ENCODE measurements at regions not wholly inside any gene's neighbourhood (a gene's known extent, or its start where the extent isn't known, plus 50 kb on each side); places are given as distances from the start of the nearest gene placed in this dataset.

DNA sequence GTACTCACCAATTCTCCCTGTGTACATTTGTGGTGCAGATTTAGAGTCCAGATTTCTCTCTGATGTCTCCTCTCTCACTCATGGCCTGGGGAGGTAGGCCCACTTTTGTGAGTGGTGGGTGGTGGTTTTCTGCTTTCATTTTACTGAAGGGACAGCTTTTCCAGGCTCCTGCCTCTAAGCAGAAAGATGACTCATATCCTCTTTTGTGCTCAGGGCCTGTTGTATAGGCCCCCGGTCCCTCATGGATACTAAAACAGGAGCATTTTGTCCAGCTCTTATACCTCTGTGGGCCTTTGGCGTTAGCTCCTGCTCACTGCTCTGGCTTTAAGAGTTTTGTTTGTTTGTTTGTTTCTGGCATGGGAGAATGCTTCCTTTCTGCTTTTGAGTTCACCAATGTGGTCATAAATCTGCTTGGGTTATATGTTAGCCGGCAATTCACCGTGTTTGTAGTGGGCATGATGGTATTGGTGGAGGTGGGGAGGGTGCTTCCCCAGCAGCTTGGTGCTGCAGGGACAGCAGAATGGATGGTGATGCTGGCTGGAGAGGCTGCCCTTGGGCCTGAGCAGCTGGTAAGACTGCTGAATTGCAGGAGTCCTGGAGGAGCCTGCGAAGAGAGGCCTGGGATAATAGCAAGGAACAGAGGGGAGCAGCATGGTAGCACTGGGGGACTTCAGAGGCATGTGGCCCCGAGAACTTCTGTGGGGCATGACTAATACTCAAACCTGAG is 468.7 kb downstream of the RPS24 start:
- no peak for FAIRE-seq

DNA sequence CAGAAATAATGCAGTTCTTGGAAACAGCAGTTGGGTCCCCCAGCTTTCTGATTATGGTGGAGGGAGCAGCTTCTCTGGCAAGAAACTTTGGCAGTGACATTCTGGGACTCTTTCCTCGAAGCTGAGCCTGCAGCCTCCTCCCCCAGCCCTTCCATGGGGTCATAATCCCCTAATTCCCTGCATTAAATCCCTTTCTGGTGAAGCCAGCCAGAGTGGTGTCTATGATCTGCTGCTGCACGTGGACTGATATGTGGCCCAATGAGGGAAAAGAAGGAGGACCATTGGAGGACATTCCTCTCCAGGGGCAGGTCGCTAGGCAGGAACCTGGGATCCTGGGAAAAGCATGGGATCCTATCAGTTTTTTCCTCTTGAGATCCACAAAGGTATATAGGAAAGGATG is 470.5 kb downstream of the RPS24 start:
- no peak for FAIRE-seq

DNA sequence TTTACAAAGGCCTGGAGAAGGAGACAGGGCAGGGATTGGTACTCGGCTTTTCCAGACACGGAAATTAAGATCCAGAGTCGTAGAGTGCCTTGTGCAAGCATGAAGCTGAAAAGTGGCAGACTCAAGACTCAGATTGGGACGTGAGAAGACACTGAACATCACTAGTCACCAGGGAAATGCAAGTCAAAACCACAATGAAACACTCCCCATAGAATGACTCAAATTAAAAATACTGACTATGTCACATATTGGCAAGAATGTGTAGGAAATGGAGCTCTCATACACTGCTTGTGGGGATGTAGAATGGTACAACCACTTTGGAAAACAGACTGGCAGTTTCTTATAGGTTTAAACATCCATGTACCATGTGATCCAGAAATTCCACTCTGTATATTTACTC is 472.0 kb downstream of the RPS24 start:
- FAIRE-seq, result no peak

DNA sequence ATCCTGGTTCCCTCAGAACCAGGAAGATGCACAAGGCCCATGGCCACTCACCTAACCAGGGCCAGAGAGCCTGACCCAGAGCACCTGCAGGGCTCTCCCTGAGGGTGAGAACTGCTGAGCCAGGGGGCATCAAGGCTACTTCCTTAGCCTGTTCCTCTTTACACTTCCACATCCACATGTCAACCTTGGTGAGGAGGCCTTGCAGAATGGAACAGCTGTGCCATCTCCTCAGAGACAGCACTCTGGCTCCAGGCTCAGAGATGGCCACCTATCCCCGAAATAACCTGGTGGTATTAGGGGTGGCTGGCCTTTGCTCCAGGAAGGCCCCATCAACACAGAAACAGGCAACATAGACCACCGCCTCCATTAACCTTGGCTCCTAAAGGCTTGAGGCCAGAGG is 473.0 kb downstream of the RPS24 start:
- no peak for FAIRE-seq

DNA sequence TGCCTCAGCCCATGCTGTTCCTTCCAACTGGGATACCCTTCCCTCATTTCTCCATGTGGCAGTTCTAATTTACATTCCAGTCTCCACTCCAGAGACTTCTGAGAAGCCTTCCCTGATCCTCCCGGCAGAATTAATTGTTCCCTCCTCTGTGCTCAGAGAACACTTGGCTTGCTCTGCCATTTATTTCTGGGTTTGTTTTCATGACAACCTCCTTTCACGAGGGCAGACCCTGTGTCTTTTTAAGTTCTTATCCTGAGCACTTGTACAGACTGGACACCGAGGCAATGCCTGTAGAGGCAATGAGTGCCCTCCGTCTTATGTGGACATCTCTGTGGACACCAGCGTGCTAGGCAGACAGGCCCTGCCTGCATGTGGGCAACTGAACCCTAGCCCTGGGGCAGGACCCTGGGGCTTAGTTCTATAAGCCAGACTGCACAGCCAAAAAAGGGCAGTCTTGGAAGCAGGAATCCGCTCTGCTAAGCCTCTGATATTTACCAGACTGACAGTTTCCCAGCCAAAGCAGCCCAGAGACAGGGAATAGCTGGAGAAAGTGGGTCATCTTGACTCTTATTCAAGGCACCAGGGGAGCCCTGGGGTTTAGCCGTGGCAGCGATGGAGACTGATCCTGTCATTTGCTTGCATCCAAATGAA is 474.0 kb downstream of the RPS24 start:
- no peak for FAIRE-seq

DNA sequence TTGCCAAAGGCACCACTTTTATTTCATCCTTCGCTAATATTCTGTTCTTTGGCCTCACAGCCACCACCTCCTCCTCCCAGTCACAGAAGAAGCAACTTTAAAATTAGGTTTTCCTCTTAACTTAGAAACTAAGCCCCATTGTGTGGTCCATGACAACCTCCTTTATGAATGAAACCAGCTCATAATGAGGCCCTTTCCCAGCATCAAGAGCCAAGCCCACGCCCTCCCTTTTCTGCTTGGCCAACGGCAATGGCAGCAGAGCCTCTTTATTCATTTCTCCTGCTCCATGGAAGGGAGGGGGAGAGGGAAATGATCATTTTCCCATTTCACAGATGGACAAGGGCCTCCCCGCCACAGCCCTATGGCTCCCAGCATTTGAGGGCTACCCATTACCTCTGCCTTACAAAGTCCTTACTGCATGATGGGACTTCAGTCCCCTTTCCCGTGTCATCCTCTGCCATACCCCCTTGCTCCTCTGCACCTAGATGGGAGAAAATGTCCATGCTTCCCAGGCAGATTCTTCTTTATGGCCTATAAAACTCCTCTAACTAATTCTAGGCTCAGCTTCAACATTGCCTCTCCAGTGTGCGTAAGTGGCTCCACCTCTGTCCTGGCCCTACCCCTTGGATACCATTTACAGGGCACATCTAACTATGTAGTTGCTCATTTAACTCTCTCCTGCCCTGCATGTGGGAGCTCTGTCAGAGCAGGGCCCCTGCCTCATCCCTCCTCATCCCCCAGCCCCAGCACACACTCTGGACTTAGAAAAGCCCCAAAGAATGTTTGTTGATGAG is 475.5 kb downstream of the RPS24 start:
- FAIRE-seq, result no peak

DNA sequence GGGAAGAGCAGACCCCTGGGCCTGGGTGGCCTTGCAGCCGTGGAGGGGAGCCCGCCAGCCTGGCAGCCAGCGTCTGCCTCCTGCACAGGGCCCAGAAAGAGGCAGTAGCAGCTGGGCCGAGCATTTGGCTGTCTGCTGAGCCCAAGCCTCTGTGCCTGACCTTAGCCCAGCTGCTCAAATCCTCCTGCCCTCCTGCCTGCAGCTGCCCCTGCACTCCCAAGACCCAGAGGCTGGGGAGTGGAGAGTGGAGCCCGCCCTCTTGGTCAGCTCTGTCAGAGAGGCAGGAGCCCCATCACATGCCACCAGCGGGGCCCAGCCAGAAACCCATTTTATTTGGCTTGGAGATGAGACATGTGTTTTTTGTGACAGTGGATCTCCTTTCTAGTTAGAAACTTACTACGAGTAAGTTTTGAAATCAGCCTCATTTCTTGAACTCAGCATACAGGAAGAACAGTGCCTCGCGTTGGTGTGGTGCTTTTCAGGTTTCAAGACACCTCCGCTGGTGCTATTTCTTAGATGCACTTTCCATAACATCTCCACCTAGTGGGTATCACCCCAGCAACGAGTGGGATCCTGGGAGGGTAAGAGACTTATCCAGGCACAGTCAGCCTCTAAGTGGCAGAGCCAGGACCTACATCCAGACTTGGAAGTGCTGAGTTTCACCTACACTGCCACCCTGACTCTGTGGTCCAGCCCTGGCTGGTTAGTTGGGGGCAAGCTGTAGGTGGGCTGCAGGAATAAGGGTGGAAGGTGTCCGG is 477.1 kb downstream of the RPS24 start:
- no peak for FAIRE-seq

DNA sequence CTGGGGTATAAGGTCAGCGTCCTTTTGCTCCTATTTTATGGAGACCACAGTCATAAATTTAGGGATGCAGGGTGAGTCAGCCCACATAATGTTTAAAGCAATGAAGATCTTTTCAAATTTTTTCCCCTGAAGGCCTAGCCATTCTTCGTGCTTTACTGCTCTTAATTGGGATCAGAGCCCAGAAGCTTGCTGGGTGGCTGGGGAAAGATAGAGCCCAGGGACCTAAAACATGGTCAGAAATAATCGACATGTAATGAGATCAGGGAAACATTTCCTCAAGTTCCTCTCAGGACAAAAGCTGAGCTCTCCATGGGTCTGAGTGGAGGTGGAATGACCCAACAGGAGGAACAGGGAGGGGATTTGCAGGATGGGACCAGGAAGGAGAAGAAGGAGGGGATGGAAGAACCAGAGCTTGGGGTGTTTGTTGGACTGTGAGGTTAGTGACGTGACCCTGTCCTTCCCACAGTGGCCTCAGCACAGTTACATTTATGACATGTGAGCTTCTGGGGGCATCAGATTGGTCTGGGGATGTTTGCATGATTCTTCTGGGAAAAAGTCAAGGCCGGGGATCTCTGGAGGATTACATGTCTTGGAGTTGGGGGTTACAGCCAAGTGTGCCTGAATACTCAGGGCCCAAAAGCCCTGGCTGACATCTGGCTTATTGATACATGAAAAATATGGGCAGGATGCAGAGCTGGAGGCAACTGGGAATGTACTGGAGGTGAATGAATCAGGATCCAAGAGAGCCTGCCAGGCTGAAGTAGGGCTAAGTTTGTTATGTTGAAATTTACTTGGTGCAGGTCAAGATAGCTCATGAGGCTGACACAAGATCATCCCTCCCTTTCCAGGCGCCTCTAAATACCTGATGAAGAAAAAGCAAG is 477.9 kb downstream of the RPS24 start:
- FAIRE-seq, result no peak

DNA sequence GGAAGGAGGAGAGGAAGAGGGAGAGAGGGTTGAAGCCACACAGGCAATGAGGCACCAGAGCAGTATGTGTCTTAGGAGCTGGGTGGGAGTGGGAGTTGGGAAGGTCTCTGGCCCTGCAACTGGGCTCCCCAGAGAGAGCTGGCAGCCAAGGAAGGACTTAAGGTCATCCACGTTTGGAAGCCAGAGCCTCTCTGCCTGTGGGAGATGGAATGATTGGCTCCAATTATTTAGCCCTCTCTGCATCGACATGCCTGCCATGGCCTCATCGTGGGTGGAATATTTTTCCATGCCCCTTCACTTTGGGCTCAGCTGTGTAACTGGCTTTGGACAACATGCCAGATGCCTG is 478.5 kb downstream of the RPS24 start:
- no peak for FAIRE-seq

DNA sequence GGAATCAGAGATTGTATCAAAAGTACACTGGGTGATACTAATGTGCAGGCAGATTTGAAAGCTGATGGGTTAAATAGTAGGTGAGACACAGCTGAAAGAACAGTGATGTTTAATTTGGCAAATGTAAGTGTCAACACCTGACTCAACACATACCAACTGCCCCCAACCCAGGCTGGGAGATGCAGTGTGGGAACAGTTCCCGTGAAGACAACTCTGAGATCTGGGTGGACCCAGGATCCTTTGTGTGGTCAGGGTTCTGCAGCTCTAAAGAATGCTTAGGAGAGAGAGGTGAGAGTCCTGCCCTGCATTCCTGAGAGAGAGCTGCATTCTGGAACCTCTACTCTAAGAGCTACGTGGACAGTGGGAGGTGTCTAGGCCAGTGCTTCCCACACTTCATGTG is 479.7 kb downstream of the RPS24 start:
- FAIRE-seq, result no peak

DNA sequence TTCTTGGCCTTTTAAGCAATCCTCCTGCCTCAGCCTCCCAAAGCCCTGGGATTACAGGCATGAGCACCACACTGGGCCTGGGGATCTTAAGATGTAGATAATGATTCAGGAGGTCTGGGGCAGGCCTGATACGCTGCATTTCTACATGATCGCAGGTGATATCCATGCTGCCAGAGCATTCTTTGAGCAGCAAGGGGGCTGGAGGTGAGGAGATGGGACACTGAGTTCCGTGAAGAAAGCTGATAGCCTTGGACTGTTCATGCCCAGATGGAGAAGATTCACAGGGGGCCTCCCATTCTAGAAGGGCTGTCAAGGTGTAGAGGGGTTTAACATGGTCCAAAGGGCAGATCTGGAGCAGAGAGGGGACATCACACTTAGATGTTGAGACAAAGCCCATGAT is 480.3 kb downstream of the RPS24 start:
- FAIRE-seq, result no peak

DNA sequence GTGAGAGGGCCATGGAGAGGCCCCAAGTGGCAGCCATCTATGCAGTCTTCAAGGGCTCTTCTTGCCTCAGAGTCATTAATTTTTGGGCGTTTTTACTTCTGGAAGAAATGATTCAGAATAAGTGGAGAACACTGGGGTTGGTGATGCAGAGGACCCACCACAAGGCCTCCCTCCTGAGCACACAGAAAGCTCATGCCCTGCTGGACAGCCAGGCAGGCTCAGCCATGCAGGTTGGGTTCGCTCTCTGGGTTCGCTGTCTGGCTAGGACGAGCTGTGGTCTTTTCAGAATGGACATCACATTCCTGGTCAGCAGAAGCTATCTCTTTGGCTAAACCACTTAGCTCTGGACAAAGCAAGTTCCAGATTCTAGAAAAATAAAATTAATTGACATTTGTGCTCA is 480.8 kb downstream of the RPS24 start:
- FAIRE-seq, result no peak

DNA sequence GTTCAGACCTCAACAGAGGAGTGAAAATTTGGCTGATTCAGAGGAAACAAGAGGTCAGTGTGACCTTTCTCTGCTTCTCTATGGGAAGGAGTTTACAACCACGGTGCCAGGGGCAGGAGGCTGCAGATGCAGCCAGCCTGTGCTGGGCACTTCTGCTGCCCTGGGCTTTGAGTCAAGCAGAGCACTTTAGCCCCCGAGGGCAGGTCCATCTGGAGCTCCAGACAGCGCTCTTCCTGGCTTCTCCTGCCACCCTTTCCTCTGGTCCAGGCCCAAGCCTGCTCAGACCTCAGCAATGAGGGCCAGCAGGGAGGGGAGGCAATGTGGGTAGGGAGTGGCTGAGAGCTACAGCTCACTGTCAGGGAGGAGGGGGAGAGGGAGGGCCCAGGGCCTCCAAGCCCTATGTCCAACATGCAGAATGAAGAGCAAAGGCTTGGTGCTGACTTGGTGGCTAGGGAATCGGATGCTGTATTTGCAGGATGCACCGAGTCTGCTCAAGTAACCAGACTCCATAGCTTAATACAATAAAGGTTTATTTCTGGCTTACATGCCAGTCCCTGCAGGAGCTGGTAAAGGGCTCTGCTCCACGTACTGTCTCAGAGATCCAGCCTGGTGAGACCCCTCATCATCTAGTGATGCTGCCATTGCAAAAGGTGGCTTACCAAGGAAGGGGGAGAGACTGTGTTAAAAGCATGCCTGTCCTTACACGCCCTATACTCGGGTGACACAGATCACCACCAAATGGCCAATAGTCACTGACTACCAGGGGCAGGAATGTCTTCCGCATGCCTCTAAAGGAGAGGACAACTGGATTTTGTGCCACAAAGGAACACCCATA is 481.6 kb downstream of the RPS24 start:
- FAIRE-seq, result no peak

DNA sequence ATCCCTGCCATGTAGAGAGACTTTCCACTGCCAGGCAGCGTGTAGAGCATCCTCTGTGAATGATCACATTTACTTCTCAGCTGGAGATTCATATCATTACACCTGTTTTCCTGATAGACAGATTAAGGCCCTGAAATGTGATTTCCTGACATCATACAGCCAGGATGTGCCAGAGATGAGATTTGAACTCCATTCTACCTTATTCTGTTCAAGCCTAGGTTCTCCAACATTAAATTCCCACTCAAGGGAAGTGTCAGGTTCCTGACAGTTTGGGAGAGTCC is 482.1 kb downstream of the RPS24 start:
- FAIRE-seq, result no peak

DNA sequence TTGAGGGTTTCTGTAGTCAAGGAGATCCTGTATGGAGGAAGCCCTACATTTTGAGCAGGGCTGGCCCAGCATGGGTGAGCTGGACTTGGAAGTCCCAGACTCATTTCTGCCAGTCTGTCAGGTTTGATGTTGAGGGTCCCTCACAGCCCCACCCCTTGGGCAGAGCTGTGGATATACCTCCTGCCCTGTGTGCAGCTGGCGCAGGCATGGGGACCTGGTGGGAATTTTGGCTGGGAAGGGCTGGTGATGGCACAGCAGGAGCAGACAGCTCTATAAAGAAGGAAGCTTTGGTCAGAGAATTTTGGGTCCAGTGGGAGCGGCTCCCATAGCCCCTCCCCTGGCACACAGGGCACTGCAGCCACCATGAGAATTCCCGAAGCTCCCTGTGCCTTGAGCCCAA is 482.6 kb downstream of the RPS24 start:
- FAIRE-seq, result no peak

DNA sequence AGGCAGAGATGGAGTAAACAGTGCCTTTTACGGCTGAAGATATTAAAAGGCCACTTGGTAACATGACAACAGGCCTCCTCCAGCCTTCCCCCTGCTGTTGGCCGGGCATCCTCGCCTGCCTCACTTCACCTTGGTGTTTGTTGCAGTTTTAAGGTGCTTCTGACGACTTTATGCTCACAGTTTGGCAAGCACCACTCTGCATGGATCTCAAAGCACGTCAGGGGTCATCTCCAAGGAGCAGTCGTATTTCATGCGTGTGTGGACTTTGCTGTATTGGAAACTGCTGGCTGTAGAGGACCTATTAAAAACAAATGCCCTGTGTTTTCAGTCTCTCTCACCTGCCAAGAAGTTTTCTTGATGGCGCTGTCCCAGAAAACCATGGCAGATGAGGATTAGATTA is 483.1 kb downstream of the RPS24 start:
- no peak for FAIRE-seq

DNA sequence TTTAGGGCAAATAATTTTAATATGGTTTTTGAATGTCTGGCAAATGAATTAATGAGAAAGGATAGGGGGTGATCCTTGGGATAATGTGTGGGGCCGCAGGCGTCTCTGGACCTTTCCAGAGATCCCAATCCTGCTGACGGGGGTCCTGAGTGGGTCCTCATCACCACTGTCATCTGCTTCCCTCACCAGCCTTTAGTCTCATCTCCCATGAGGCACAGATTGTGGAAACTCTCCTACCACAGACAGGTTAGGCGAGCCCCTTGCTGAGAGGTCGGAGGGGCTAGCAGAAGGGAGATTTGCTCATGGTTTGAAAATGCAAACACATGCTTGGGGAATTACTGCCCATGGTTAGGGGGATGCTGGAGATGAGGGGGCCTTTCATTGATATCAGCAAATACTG is 484.6 kb downstream of the RPS24 start:
- FAIRE-seq, result no peak

DNA sequence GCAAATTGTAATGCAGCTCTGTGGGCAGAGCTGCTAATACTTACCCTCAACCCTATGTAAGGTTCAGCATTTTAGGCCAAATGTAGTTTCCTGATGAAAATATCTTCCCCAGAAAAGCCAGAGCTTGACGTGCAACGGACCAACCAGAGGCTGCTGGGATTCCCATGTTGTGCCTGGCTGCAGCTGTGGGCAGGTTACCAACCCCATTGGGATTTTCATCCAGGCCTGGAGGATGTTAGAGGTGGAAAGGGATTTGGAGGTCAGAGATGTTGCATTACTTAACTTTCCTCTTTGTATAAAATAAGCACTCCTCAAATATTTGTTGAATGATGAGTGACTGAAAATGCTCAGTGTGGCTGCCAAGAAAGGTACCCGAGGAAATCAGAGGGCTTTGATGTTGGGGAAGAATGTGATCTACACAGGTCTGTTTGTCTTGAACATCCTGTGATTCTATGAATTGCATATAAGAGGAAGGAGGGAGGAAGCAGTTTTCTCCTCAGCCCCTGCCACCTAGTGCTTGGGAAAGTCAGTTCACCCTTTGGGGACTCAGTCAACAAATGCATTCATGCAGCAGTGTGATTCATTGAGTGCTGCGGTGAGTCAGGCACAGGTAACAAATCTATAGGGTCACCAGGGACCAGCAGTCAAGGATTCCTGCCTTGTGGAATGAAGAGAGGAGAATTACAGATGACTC is 487.2 kb downstream of the RPS24 start:
- FAIRE-seq, result no peak

DNA sequence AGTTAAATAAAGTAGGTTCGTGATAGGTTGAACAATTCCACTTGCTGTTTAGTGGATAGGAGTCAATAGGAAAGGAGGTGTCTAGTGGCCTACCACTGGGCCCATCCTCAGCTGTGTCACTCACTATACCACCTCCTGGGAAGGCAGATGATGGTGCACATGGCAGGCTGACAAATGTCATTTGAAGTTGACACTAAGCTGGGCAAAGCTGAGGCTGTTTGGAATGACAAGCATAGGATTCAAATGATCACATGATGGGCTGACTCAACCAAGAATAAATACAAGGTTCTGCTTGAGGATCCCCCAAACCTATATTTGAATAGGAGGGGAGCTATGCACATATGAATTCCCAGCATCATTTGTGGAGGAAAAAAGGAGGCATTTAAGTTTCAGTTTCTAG is 489.8 kb downstream of the RPS24 start:
- FAIRE-seq, result no peak

DNA sequence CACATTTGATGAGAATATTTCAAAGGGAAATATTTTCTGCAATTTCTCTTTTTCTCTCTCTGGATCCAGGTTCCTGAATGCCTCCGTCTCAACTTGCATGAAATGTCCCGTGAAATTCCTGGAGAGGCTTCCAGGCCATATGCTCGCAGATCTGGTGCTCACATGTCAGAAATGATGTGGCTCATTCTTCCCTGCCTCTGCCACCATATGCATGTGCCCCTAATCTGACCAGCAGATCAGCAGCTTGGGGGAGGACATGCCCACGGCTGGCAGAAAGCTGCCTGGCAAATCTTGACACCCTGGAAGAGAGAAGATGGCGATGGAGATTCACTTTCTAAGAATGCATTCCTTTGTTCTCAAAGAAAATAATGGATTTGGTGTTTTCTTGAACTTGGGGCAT is 490.7 kb downstream of the RPS24 start:
- FAIRE-seq, result no peak

DNA sequence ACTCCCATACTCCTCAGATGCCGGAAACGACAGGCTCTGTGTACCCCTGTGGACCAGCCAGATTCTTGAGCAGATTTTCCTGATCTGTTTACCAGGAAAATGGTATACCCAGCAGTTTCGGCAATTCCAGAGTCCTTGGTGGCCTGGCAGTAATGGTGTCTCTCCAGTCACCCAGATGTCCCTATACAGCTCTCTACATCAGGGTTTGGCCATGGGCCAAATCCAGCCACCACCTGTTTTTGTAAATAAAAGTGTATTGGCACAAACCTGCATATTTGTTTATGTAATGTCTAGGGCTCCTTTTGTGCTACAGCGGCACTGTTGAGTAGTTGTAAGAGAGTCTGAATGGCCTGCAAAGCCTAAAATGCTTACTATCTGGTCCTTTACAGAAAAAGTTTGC is 491.3 kb downstream of the RPS24 start:
- no peak for FAIRE-seq
